ENCODE measurements at regions not wholly inside any gene's neighbourhood (a gene's known extent, or its start where the extent isn't known, plus 50 kb on each side); places are given as distances from the start of the nearest gene placed in this dataset.

- DNase-seq (ENCODE audit: insufficient read length, low spot score), result no peak
- FAIRE-seq, result no peak
- no peak for TF ChIP-seq POU2F2 (IDR thresholded peaks at IDR 0.05; ENCODE audit: low read depth, low read length)
- TF ChIP-seq POLR2A (IDR thresholded peaks at IDR 0.05; ENCODE audit: low read depth, low read length), result no peak
- TF ChIP-seq PAX5 (IDR thresholded peaks at IDR 0.05; ENCODE audit: insufficient read depth, low read length, severe bottlenecking), result no peak
- TF ChIP-seq POLR2AphosphoS5 (IDR thresholded peaks at IDR 0.05; ENCODE audit: low read depth, low read length), result no peak
- TF ChIP-seq SPI1 (IDR thresholded peaks at IDR 0.05; ENCODE audit: low read depth, low read length), result no peak
These were observed 126.9 kb upstream of the LMO4 start for GRCh38 chr1:87201768-87202167.

DNA sequence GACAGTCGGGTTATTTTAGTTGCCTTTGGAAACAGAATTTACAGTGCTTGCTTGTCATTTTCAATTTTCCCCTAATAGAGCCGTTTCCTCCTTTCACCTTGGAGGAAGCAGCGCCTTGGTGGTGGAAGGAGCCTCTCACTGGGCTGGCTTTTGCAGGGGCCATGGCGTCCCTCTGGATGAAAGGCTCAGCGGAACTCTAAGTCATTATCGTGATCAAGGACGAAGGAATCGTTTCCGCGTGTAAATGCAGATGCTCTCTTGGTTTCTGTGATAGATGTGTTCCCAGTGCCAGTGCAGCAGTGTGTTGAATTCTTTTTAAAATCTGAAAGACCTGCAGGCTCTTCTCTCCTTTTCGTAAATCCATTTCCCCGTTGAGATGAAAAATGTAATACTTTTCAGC is 126.2 kb upstream of the LMO4 start:
- TF ChIP-seq POU2F2 (IDR thresholded peaks at IDR 0.05; ENCODE audit: low read depth, low read length) (no peak), PAX5 (IDR thresholded peaks at IDR 0.05; ENCODE audit: insufficient read depth, low read length, severe bottlenecking) (no peak), SPI1 (IDR thresholded peaks at IDR 0.05; ENCODE audit: low read depth, low read length) (no peak), POLR2A (IDR thresholded peaks at IDR 0.05; ENCODE audit: low read depth, low read length) (no peak), POLR2AphosphoS5 (IDR thresholded peaks at IDR 0.05; ENCODE audit: low read depth, low read length) (no peak), TAF1 (IDR thresholded peaks at IDR 0.05; ENCODE audit: low read depth, low read length) (no peak)
- DNase-seq (ENCODE audit: insufficient read length, low spot score) (no peak), FAIRE-seq (peak; percentile 5)

DNA sequence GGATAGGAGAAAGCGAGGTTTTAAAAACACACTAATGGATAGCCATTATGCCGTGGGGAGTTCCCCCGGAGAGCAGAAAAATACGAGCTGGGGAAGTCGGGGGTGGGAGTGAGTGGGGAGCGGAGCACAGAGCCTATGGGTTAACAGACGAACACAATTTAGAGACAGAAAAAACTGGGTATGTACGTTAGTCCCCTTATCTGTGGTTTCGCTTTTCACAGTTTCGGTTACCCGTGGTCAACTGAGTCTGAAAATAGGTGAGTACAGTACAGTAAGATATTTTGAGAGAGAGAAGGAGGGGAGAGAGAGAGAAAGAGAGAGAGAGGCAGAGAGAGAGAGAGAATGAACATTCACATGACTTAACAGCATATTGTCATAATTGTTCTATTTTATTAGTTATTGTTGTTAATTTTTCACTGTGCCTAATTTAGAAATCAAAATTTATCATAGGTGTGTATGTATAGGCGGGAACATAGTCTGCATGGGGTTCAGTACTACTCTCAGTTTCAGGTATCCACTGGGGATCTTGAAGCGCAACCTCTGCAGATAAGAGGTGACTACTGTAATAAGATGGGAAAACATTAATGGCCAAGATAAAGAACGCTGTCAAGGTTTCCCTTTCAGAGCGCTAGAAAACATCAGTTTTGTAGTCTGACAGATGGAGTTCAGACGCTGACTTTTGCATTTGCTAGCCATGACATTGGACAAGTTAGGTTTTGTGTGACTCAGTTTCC is 125.6 kb upstream of the LMO4 start:
- FAIRE-seq (peak; percentile 87), DNase-seq (ENCODE audit: insufficient read length, low spot score) (peak; percentile 14)

GRCh38 chr1:87203904-87204303 is 124.8 kb upstream of the LMO4 start:
- no peak for DNase-seq (ENCODE audit: insufficient read length, low spot score)
- no peak for FAIRE-seq
- TF ChIP-seq POLR2A (IDR thresholded peaks at IDR 0.05; ENCODE audit: low read depth, low read length) (no peak), PAX5 (IDR thresholded peaks at IDR 0.05; ENCODE audit: insufficient read depth, low read length, severe bottlenecking) (no peak), POLR2AphosphoS5 (IDR thresholded peaks at IDR 0.05; ENCODE audit: low read depth, low read length) (no peak), SPI1 (IDR thresholded peaks at IDR 0.05; ENCODE audit: low read depth, low read length) (no peak), TAF1 (IDR thresholded peaks at IDR 0.05; ENCODE audit: low read depth, low read length) (no peak), POU2F2 (IDR thresholded peaks at IDR 0.05; ENCODE audit: low read depth, low read length) (no peak)

More for the DNA sequence above, 125.6 kb upstream of the LMO4 start:
- TF ChIP-seq POU2F2 (IDR thresholded peaks at IDR 0.05; ENCODE audit: low read depth, low read length), result no peak
- no peak for TF ChIP-seq POLR2AphosphoS5 (IDR thresholded peaks at IDR 0.05; ENCODE audit: low read depth, low read length)
- no peak for TF ChIP-seq PAX5 (IDR thresholded peaks at IDR 0.05; ENCODE audit: insufficient read depth, low read length, severe bottlenecking)
- no peak for TF ChIP-seq SPI1 (IDR thresholded peaks at IDR 0.05; ENCODE audit: low read depth, low read length)
- TF ChIP-seq TAF1 (IDR thresholded peaks at IDR 0.05; ENCODE audit: low read depth, low read length), result no peak
- TF ChIP-seq POLR2A (IDR thresholded peaks at IDR 0.05; ENCODE audit: low read depth, low read length), result no peak

DNA sequence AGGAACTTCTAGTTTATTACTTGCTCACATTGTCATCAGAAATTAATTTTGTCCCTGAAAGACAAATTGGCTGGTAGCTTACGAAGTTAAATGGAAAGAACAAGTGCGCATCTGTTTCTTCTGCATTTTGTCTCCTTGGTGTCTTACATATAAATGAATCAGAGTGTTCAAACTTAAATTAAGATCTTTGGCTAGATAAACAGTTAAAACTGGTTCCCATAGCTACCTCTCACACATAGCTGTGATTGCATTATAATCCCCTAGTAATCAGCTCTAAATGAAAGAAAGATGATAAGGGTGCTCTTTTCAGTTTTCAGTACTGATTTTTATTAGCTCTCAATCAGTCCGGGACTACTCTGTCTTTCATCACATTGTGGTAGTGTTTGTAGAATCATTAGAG is 124.2 kb upstream of the LMO4 start:
- DNase-seq (ENCODE audit: insufficient read length, low spot score), result no peak
- no peak for TF ChIP-seq PAX5 (IDR thresholded peaks at IDR 0.05; ENCODE audit: insufficient read depth, low read length, severe bottlenecking)
- no peak for TF ChIP-seq POU2F2 (IDR thresholded peaks at IDR 0.05; ENCODE audit: low read depth, low read length)
- no peak for TF ChIP-seq POLR2AphosphoS5 (IDR thresholded peaks at IDR 0.05; ENCODE audit: low read depth, low read length)
- TF ChIP-seq POLR2A (IDR thresholded peaks at IDR 0.05; ENCODE audit: low read depth, low read length), result no peak
- no peak for TF ChIP-seq TAF1 (IDR thresholded peaks at IDR 0.05; ENCODE audit: low read depth, low read length)
- no peak for TF ChIP-seq SPI1 (IDR thresholded peaks at IDR 0.05; ENCODE audit: low read depth, low read length)
- no peak for FAIRE-seq

DNA sequence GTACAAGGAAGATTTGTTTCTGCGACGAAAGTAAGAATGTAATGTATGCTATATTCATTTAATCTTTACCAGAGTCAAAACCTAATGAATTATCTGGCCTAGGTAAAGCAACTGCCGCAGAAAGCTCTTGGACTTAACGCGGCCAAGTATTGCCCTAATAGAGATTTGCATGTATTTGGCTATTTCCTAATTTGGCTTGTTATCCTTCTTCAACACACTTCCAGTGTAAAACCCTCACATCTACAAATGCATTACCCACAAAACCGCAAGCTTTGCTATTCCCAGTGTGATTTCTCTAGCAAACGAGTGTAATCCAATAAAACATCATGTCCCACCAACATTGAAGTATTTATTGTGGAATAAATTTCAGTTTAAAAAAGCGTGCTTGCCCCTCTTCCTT is 123.8 kb upstream of the LMO4 start:
- TF ChIP-seq SPI1 (IDR thresholded peaks at IDR 0.05; ENCODE audit: low read depth, low read length) (no peak), POLR2AphosphoS5 (IDR thresholded peaks at IDR 0.05; ENCODE audit: low read depth, low read length) (no peak), POU2F2 (IDR thresholded peaks at IDR 0.05; ENCODE audit: low read depth, low read length) (no peak), TAF1 (IDR thresholded peaks at IDR 0.05; ENCODE audit: low read depth, low read length) (no peak), POLR2A (IDR thresholded peaks at IDR 0.05; ENCODE audit: low read depth, low read length) (no peak), PAX5 (IDR thresholded peaks at IDR 0.05; ENCODE audit: insufficient read depth, low read length, severe bottlenecking) (no peak)
- FAIRE-seq (no peak), DNase-seq (ENCODE audit: insufficient read length, low spot score) (no peak)

- no peak for FAIRE-seq
These were observed 122.4 kb upstream of the LMO4 start for GRCh38 chr1:87206044-87206831.

GRCh38 chr1:87208080-87208479 is 120.6 kb upstream of the LMO4 start:
- TF ChIP-seq TAF1 (IDR thresholded peaks at IDR 0.05; ENCODE audit: low read depth, low read length) (no peak), POU2F2 (IDR thresholded peaks at IDR 0.05; ENCODE audit: low read depth, low read length) (no peak), SPI1 (IDR thresholded peaks at IDR 0.05; ENCODE audit: low read depth, low read length) (no peak), POLR2A (IDR thresholded peaks at IDR 0.05; ENCODE audit: low read depth, low read length) (no peak), PAX5 (IDR thresholded peaks at IDR 0.05; ENCODE audit: insufficient read depth, low read length, severe bottlenecking) (no peak), POLR2AphosphoS5 (IDR thresholded peaks at IDR 0.05; ENCODE audit: low read depth, low read length) (no peak)
- no peak for DNase-seq (ENCODE audit: insufficient read length, low spot score)
- no peak for FAIRE-seq

More at GRCh38 chr1:87206044-87206831, 122.4 kb upstream of the LMO4 start:
- no peak for DNase-seq (ENCODE audit: insufficient read length, low spot score)
- TF ChIP-seq POU2F2 (IDR thresholded peaks at IDR 0.05; ENCODE audit: low read depth, low read length), result no peak
- TF ChIP-seq TAF1 (IDR thresholded peaks at IDR 0.05; ENCODE audit: low read depth, low read length), result no peak
- TF ChIP-seq POLR2A (IDR thresholded peaks at IDR 0.05; ENCODE audit: low read depth, low read length), result no peak
- TF ChIP-seq POLR2AphosphoS5 (IDR thresholded peaks at IDR 0.05; ENCODE audit: low read depth, low read length), result no peak
- no peak for TF ChIP-seq SPI1 (IDR thresholded peaks at IDR 0.05; ENCODE audit: low read depth, low read length)
- TF ChIP-seq PAX5 (IDR thresholded peaks at IDR 0.05; ENCODE audit: insufficient read depth, low read length, severe bottlenecking), result no peak

DNA sequence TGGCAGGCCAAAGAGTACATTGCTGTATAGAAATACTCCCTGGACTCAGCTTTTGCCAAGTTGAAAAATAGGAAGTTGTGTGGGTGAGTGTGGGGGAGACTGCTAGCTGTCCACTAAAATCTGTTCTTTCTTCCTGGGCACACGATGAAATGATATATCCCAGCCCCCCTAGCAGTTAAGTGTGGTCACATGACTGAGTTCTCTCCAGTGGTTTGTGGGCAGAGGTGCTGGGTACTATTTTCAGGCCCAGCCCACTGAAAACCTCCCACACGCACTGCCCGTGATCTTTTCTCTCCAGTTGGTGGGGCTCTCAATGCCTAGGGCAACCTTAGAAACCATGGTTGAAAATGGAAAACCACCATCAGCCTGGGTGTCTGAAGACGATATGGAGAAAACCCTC is 119.7 kb upstream of the LMO4 start:
- TF ChIP-seq TAF1 (IDR thresholded peaks at IDR 0.05; ENCODE audit: low read depth, low read length) (no peak), PAX5 (IDR thresholded peaks at IDR 0.05; ENCODE audit: insufficient read depth, low read length, severe bottlenecking) (no peak), POU2F2 (IDR thresholded peaks at IDR 0.05; ENCODE audit: low read depth, low read length) (no peak), POLR2A (IDR thresholded peaks at IDR 0.05; ENCODE audit: low read depth, low read length) (no peak), SPI1 (IDR thresholded peaks at IDR 0.05; ENCODE audit: low read depth, low read length) (no peak), POLR2AphosphoS5 (IDR thresholded peaks at IDR 0.05; ENCODE audit: low read depth, low read length) (no peak)
- DNase-seq (ENCODE audit: insufficient read length, low spot score), result no peak
- no peak for FAIRE-seq
